ENCODE measurements at regions not wholly inside any gene's neighbourhood (a gene's known extent, or its start where the extent isn't known, plus 50 kb on each side); places are given as distances from the start of the nearest gene placed in this dataset.

DNA sequence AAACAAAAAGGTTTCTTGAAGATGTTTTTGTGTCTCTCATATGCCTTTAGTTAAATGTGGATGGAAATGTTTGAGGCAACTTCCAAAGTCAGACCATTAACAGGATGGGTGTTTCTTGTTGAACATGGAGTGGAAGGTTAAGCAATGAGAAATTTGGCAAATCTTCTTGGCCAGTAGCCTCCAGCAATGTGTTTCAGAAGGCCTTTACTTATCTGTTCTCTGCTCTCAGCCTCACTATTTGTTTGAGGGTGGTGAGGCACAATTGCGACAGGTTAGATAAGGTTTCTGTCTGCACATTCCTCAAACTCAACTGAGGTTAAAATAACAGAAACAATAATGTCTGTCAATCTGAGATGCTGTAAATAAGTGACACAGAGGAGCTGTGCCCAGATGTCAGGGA, 1019.0 kb downstream of the DIAPH3 start:
- Histone ChIP-seq H3K9me2 (replicated peaks; ENCODE audit: insufficient read depth, low read length) (no peaks in the 10 kb centered on the region), H3F3A (ENCODE audit: insufficient read depth, low read length) (no peaks in the 10 kb centered on the region), H3K9ac (ENCODE audit: low read length) (no peak overlapping the region), H3K36me3 (replicated peaks; ENCODE audit: insufficient read depth, low read length) (no peaks in the 10 kb centered on the region), H3K4me3 (ENCODE audit: low read length) (no peak overlapping the region), H3K79me2 (ENCODE audit: low read length) (no peaks in the 10 kb centered on the region), H3K27me3 (replicated peaks; ENCODE audit: insufficient read depth, low read length) (no peaks in the 10 kb centered on the region), H2AFZ (ENCODE audit: low read length) (no peak overlapping the region), H3K4me2 (ENCODE audit: low read depth, low read length) (no peak overlapping the region), H4K20me1 (ENCODE audit: insufficient read depth, low read length) (no peaks in the 10 kb centered on the region), H3K9me3 (replicated peaks; ENCODE audit: insufficient read depth, low read length) (no peaks in the 10 kb centered on the region), H3K27ac (ENCODE audit: low read length) (no peak overlapping the region), H3K4me1 (ENCODE audit: low read length) (no peaks in the 10 kb centered on the region)
- no peak for DNase-seq
- TF ChIP-seq EZH2 (optimal IDR thresholded peaks at IDR 0.05; ENCODE audit: low read depth, low read length), result no peak
- TF ChIP-seq EZH2phosphoT487 (IDR thresholded peaks at IDR 0.05; ENCODE audit: low read length), result no peak
- TF ChIP-seq, protein P1, sequence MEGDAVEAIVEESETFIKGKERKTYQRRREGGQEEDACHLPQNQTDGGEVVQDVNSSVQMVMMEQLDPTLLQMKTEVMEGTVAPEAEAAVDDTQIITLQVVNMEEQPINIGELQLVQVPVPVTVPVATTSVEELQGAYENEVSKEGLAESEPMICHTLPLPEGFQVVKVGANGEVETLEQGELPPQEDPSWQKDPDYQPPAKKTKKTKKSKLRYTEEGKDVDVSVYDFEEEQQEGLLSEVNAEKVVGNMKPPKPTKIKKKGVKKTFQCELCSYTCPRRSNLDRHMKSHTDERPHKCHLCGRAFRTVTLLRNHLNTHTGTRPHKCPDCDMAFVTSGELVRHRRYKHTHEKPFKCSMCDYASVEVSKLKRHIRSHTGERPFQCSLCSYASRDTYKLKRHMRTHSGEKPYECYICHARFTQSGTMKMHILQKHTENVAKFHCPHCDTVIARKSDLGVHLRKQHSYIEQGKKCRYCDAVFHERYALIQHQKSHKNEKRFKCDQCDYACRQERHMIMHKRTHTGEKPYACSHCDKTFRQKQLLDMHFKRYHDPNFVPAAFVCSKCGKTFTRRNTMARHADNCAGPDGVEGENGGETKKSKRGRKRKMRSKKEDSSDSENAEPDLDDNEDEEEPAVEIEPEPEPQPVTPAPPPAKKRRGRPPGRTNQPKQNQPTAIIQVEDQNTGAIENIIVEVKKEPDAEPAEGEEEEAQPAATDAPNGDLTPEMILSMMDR (IDR thresholded peaks at IDR 0.05; ENCODE audit: low read length), result no peak

DNA sequence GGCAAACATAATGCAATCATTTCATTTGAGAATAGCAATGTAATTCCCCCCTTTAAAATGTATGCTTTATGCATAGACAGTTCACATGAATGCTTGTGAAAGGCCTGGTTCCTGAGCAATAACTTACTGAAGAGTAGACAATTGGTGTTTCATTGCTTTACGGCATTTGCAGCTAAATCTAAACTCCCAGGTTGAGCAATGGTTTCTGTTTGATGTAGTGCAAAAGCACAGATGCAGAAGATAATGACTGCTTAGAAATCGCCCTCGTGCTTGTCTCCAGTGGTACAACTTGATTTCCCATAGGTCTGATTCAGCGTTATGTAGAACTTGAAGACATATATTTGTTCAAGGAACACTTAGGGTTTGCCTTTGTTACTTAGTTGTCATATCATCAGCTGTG, 1018.3 kb downstream of the DIAPH3 start:
- no peak overlapping the region for H3K4me3 ChIP-seq (ENCODE audit: low read length)
- H3K79me2 ChIP-seq (ENCODE audit: low read length), result no peaks in the 10 kb centered on the region
- no peaks in the 10 kb centered on the region for H3K9me3 ChIP-seq (replicated peaks; ENCODE audit: insufficient read depth, low read length)
- TF ChIP-seq, protein P1 (IDR thresholded peaks at IDR 0.05; ENCODE audit: low read length), result no peak
- TF ChIP-seq EZH2 (optimal IDR thresholded peaks at IDR 0.05; ENCODE audit: low read depth, low read length) (no peak), EZH2phosphoT487 (IDR thresholded peaks at IDR 0.05; ENCODE audit: low read length) (no peak)
- no peaks in the 10 kb centered on the region for H4K20me1 ChIP-seq (ENCODE audit: insufficient read depth, low read length)
- DNase-seq, result no peak
- no peaks in the 10 kb centered on the region for H3K9me2 ChIP-seq (replicated peaks; ENCODE audit: insufficient read depth, low read length)
- no peak overlapping the region for H2AFZ ChIP-seq (ENCODE audit: low read length)
- no peak overlapping the region for H3K27ac ChIP-seq (ENCODE audit: low read length)
- H3F3A ChIP-seq (ENCODE audit: insufficient read depth, low read length), result no peaks in the 10 kb centered on the region
- no peaks in the 10 kb centered on the region for H3K36me3 ChIP-seq (replicated peaks; ENCODE audit: insufficient read depth, low read length)
- H3K9ac ChIP-seq (ENCODE audit: low read length), result no peak overlapping the region
- H3K4me1 ChIP-seq (ENCODE audit: low read length), result no peaks in the 10 kb centered on the region
- no peak overlapping the region for H3K4me2 ChIP-seq (ENCODE audit: low read depth, low read length)
- no peaks in the 10 kb centered on the region for H3K27me3 ChIP-seq (replicated peaks; ENCODE audit: insufficient read depth, low read length)

DNA sequence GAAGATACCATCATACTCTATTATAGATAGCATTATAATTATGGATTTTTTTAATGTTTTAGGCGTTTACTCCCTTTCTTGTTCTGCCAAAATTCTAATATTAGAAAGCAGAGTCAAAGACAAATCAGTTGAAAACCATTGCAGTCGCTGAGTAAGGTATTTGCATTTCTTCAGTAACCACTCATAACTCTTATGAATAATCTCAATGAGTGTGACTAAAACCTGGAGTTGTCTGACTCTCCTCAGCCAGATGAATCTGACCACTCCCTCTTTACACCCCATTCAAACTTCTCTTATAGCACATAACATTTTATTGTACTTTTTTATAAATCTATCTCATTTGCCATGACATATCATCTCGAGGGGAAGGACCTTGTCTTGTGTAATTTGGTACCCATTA, 1006.5 kb downstream of the DIAPH3 start:
- Histone ChIP-seq H3K4me2 (ENCODE audit: low read depth, low read length) (no peak overlapping the region), H4K20me1 (ENCODE audit: insufficient read depth, low read length) (no peaks in the 10 kb centered on the region), H2AFZ (ENCODE audit: low read length) (no peak overlapping the region), H3K79me2 (ENCODE audit: low read length) (no peaks in the 10 kb centered on the region), H3K36me3 (replicated peaks; ENCODE audit: insufficient read depth, low read length) (no peaks in the 10 kb centered on the region), H3K4me1 (ENCODE audit: low read length) (no peaks in the 10 kb centered on the region), H3K9me3 (replicated peaks; ENCODE audit: insufficient read depth, low read length) (no peaks in the 10 kb centered on the region), H3K27ac (ENCODE audit: low read length) (no peak overlapping the region), H3F3A (ENCODE audit: insufficient read depth, low read length) (no peaks in the 10 kb centered on the region), H3K4me3 (ENCODE audit: low read length) (no peak overlapping the region), H3K9me2 (replicated peaks; ENCODE audit: insufficient read depth, low read length) (no peaks in the 10 kb centered on the region), H3K9ac (ENCODE audit: low read length) (no peak overlapping the region), H3K27me3 (replicated peaks; ENCODE audit: insufficient read depth, low read length) (no peaks in the 10 kb centered on the region)
- DNase-seq, result no peak
- TF ChIP-seq EZH2phosphoT487 (IDR thresholded peaks at IDR 0.05; ENCODE audit: low read length) (no peak), EZH2 (optimal IDR thresholded peaks at IDR 0.05; ENCODE audit: low read depth, low read length) (no peak)
- TF ChIP-seq, protein P1 (IDR thresholded peaks at IDR 0.05; ENCODE audit: low read length), result no peak
